ENCODE measurements at regions not wholly inside any gene's neighbourhood (a gene's known extent, or its start where the extent isn't known, plus 50 kb on each side); places are given as distances from the start of the nearest gene placed in this dataset.
"Not testable (repeated sequence)": the region's sequence is repeated elsewhere in the genome, so short reads cannot be mapped to it uniquely, and the experiment has no call there.

- no peak for DNase-seq
- H3K36me3 ChIP-seq: no peaks in the 10 kb centered on the region
- no peaks in the 10 kb centered on the region for H3K9me3 ChIP-seq (ENCODE audit: severe bottlenecking)
- H3K27ac ChIP-seq: no peak overlapping the region
- H3K27me3 ChIP-seq (ENCODE audit: insufficient read depth, low read depth, severe bottlenecking): peaks cover 64% of the 10 kb centered on the region
- no peak for TF ChIP-seq CTCF (IDR thresholded peaks at IDR 0.05; ENCODE audit: low read depth, low read length)
- no peak overlapping the region for H3K4me3 ChIP-seq (ENCODE audit: low read depth, low read length)
These were observed 137.8 kb upstream of the GPR101 start for GRCh38 chrX:137171626-137172025.

- no peak overlapping the region for H3K4me3 ChIP-seq (ENCODE audit: low read depth, low read length)
- H3K9me3 ChIP-seq (ENCODE audit: severe bottlenecking): no peaks in the 10 kb centered on the region
- no peaks in the 10 kb centered on the region for H3K36me3 ChIP-seq
- peaks cover 62% of the 10 kb centered on the region for H3K27me3 ChIP-seq (ENCODE audit: insufficient read depth, low read depth, severe bottlenecking)
- no peak overlapping the region for H3K27ac ChIP-seq
- TF ChIP-seq CTCF (IDR thresholded peaks at IDR 0.05; ENCODE audit: low read depth, low read length): peak; percentile 67
- DNase-seq: peak; percentile 15
These were observed 132.8 kb upstream of the GPR101 start for GRCh38 chrX:137166591-137166990.

GRCh38 chrX:137164329-137164728 is 130.5 kb upstream of the GPR101 start:
- Histone ChIP-seq H3K9me3 (ENCODE audit: severe bottlenecking) (no peaks in the 10 kb centered on the region), H3K36me3 (no peaks in the 10 kb centered on the region), H3K27me3 (ENCODE audit: insufficient read depth, low read depth, severe bottlenecking) (peaks cover 49% of the 10 kb centered on the region), H3K27ac (no peak overlapping the region), H3K4me3 (ENCODE audit: low read depth, low read length) (no peak overlapping the region)
- no peak for TF ChIP-seq CTCF (IDR thresholded peaks at IDR 0.05; ENCODE audit: low read depth, low read length)
- no peak for DNase-seq

GRCh38 chrX:137151403-137151802 is 117.6 kb upstream of the GPR101 start:
- DNase-seq: no peak
- Histone ChIP-seq H3K4me3 (ENCODE audit: low read depth, low read length) (no peak overlapping the region), H3K27ac (no peak overlapping the region), H3K9me3 (ENCODE audit: severe bottlenecking) (no peaks in the 10 kb centered on the region), H3K36me3 (no peaks in the 10 kb centered on the region), H3K27me3 (ENCODE audit: insufficient read depth, low read depth, severe bottlenecking) (peaks cover 47% of the 10 kb centered on the region)
- no peak for TF ChIP-seq CTCF (IDR thresholded peaks at IDR 0.05; ENCODE audit: low read depth, low read length)

GRCh38 chrX:137143864-137144263 is 110.1 kb upstream of the GPR101 start:
- DNase-seq: no peak
- Histone ChIP-seq H3K27ac (no peak overlapping the region), H3K27me3 (ENCODE audit: insufficient read depth, low read depth, severe bottlenecking) (peaks cover 25% of the 10 kb centered on the region), H3K9me3 (ENCODE audit: severe bottlenecking) (no peaks in the 10 kb centered on the region), H3K4me3 (ENCODE audit: low read depth, low read length) (no peak overlapping the region), H3K36me3 (no peaks in the 10 kb centered on the region)
- TF ChIP-seq CTCF (IDR thresholded peaks at IDR 0.05; ENCODE audit: low read depth, low read length): no peak

GRCh38 chrX:137122651-137123050 is 88.9 kb upstream of the GPR101 start:
- not testable (repeated sequence) for H3K36me3 ChIP-seq; H3K4me3 ChIP-seq (ENCODE audit: low read depth, low read length); H3K27ac ChIP-seq; DNase-seq; H3K9me3 ChIP-seq (ENCODE audit: severe bottlenecking)
- peaks cover 11% of the 10 kb centered on the region for H3K27me3 ChIP-seq (ENCODE audit: insufficient read depth, low read depth, severe bottlenecking)

Measured in WERI-Rb-1 (cell line).